GM19395 (cell line): ENCODE measurements at regions not wholly inside any gene's neighbourhood (a gene's known extent, or its start where the extent isn't known, plus 50 kb on each side); places are given as distances from the start of the nearest gene placed in this dataset.
"Not testable (repeated sequence)": the region's sequence is repeated elsewhere in the genome, so short reads cannot be mapped to it uniquely, and the experiment has no call there.

Experiments
- ATAC-seq: cut with Tn5 transposase; IDR thresholded peaks from one replicate; pipeline ENCODE4 v1.9.1; 2021; ENCODE audit warnings: mild to moderate bottlenecking, moderate library complexity; ENCODE audit not compliant: unreplicated experiment

- no peak for ATAC-seq
Observed at GRCh38 chr16:75836347-75837010, 110.2 kb upstream of the CPHXL start.

GRCh38 chr16:75837264-75837663, 111.0 kb upstream of the CPHXL start:
- ATAC-seq = no peak

GRCh38 chr16:75837681-75838080, 111.4 kb upstream of the CPHXL start:
- ATAC-seq = no peak

GRCh38 chr16:75841517-75841916, 115.2 kb upstream of the CPHXL start:
- ATAC-seq = no peak

- no peak for ATAC-seq
Observed at GRCh38 chr16:75847172-75847571, 120.9 kb upstream of the CPHXL start.

- no peak for ATAC-seq
Observed at GRCh38 chr16:75854152-75854551, 127.9 kb upstream of the CPHXL start.

GRCh38 chr16:75860326-75861053, 134.2 kb upstream of the CPHXL start:
- no peak for ATAC-seq

GRCh38 chr16:75861311-75862097, 135.2 kb upstream of the CPHXL start:
- ATAC-seq = no peak

GRCh38 chr16:75862098-75862386, 135.8 kb upstream of the CPHXL start:
- ATAC-seq = no peak

GRCh38 chr16:75864243-75864642, 138.0 kb upstream of the CPHXL start:
- no peak for ATAC-seq

GRCh38 chr16:75865736-75866135, 139.4 kb upstream of the CPHXL start:
- no peak for ATAC-seq

- ATAC-seq = no peak
Observed at GRCh38 chr16:75868636-75869632, 142.6 kb upstream of the CPHXL start.

- ATAC-seq = not testable (repeated sequence)
Observed at GRCh38 chr16:75881280-75881679, 155.0 kb upstream of the CPHXL start.

GRCh38 chr16:75899163-75899562, 172.9 kb upstream of the CPHXL start:
- ATAC-seq = no peak

- ATAC-seq = no peak
Observed at GRCh38 chr16:75908331-75909117, 182.2 kb upstream of the CPHXL start.

- ATAC-seq = no peak
Observed at GRCh38 chr16:75909746-75910145, 183.5 kb upstream of the CPHXL start.

GRCh38 chr16:75911896-75912295, 185.6 kb upstream of the CPHXL start:
- no peak for ATAC-seq

GRCh38 chr16:75913958-75914357, 187.7 kb upstream of the CPHXL start:
- no peak for ATAC-seq

GRCh38 chr16:75916451-75916850, 190.2 kb upstream of the CPHXL start:
- no peak for ATAC-seq

GRCh38 chr16:75918109-75918508, 191.8 kb upstream of the CPHXL start:
- ATAC-seq = no peak
